ENCODE measurements at regions not wholly inside any gene's neighbourhood (a gene's known extent, or its start where the extent isn't known, plus 50 kb on each side); places are given as distances from the start of the nearest gene placed in this dataset.

GRCh38 chr21:31397515-31397926, 53.5 kb upstream of the TIAM1 start:
- no peak overlapping the region for H3K27ac ChIP-seq
- no peaks in the 10 kb centered on the region for H3K4me1 ChIP-seq
- DNase-seq (ENCODE audit: low spot score): no peak
- H3K27me3 ChIP-seq: no peaks in the 10 kb centered on the region
- no peaks in the 10 kb centered on the region for H3K9me3 ChIP-seq
- no peaks in the 10 kb centered on the region for H3K36me3 ChIP-seq
- no peak overlapping the region for H3K4me3 ChIP-seq
- no peak for TF ChIP-seq CTCF (IDR thresholded peaks at IDR 0.05)

GRCh38 chr21:31397030-31397429, 53.0 kb upstream of the TIAM1 start:
- no peak for DNase-seq (ENCODE audit: low spot score)
- Histone ChIP-seq H3K36me3 (no peaks in the 10 kb centered on the region), H3K4me1 (no peaks in the 10 kb centered on the region), H3K9me3 (no peaks in the 10 kb centered on the region), H3K27ac (no peak overlapping the region), H3K27me3 (no peaks in the 10 kb centered on the region), H3K4me3 (no peak overlapping the region)
- TF ChIP-seq CTCF (IDR thresholded peaks at IDR 0.05): no peak

GRCh38 chr21:31396399-31396798, 52.3 kb upstream of the TIAM1 start:
- no peaks in the 10 kb centered on the region for H3K4me1 ChIP-seq
- H3K4me3 ChIP-seq: no peak overlapping the region
- no peak for DNase-seq (ENCODE audit: low spot score)
- H3K36me3 ChIP-seq: no peaks in the 10 kb centered on the region
- TF ChIP-seq CTCF (IDR thresholded peaks at IDR 0.05): no peak
- H3K27ac ChIP-seq: no peak overlapping the region
- H3K9me3 ChIP-seq: no peaks in the 10 kb centered on the region
- no peaks in the 10 kb centered on the region for H3K27me3 ChIP-seq

GRCh38 chr21:31395791-31396190, 51.7 kb upstream of the TIAM1 start:
- no peaks in the 10 kb centered on the region for H3K36me3 ChIP-seq
- H3K4me1 ChIP-seq: no peaks in the 10 kb centered on the region
- no peaks in the 10 kb centered on the region for H3K9me3 ChIP-seq
- no peak overlapping the region for H3K4me3 ChIP-seq
- no peak for TF ChIP-seq CTCF (IDR thresholded peaks at IDR 0.05)
- no peak for DNase-seq (ENCODE audit: low spot score)
- H3K27me3 ChIP-seq: no peaks in the 10 kb centered on the region
- no peak overlapping the region for H3K27ac ChIP-seq

GRCh38 chr21:31395268-31395667, 51.2 kb upstream of the TIAM1 start:
- Histone ChIP-seq H3K9me3 (no peaks in the 10 kb centered on the region), H3K27me3 (no peaks in the 10 kb centered on the region), H3K4me3 (no peak overlapping the region), H3K27ac (no peak overlapping the region), H3K36me3 (no peaks in the 10 kb centered on the region), H3K4me1 (no peaks in the 10 kb centered on the region)
- no peak for DNase-seq (ENCODE audit: low spot score)
- TF ChIP-seq CTCF (IDR thresholded peaks at IDR 0.05): no peak

GRCh38 chr21:31394309-31394708, 50.2 kb upstream of the TIAM1 start:
- H3K36me3 ChIP-seq: no peaks in the 10 kb centered on the region
- DNase-seq (ENCODE audit: low spot score): no peak
- H3K4me3 ChIP-seq: no peak overlapping the region
- no peak for TF ChIP-seq CTCF (IDR thresholded peaks at IDR 0.05)
- H3K9me3 ChIP-seq: no peaks in the 10 kb centered on the region
- H3K27ac ChIP-seq: no peak overlapping the region
- H3K27me3 ChIP-seq: no peaks in the 10 kb centered on the region
- H3K4me1 ChIP-seq: no peaks in the 10 kb centered on the region

Data from right atrium auricular region (tissue), 2 donors.